LHCN-M2 (cell line): ENCODE measurements at regions not wholly inside any gene's neighbourhood (a gene's known extent, or its start where the extent isn't known, plus 50 kb on each side); places are given as distances from the start of the nearest gene placed in this dataset.
A peak's percentile ranks its signal among the peaks of the same experiment; 100 is the strongest.
"Not testable (repeated sequence)": the region's sequence is repeated elsewhere in the genome, so short reads cannot be mapped to it uniquely, and the experiment has no call there.

Source experiments
- DNase-seq: peaks from one replicate; pipeline ENCODE4 v3.0.0-alpha.2; 2012; ENCODE audit warnings: low read depth

DNA sequence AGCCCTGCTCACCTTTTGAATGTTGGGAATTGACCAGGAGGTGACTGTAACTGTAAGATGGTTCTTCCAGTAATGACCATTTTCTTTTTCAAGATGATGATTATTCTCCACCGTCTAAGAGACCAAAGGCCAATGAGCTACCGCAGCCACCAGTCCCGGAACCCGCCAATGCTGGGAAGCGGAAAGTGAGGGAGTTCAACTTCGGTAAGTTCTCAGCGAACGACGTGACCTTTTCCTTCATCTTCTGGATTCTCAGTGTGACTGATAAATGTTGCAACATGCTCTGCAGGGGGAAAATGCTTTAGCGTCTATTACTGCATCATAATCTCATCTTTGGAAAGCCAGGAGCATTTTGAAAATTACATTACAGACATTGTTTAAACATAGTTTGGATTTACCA, 89.5 kb upstream of the SPDYE9 start:
- not testable (repeated sequence) for DNase-seq

DNA sequence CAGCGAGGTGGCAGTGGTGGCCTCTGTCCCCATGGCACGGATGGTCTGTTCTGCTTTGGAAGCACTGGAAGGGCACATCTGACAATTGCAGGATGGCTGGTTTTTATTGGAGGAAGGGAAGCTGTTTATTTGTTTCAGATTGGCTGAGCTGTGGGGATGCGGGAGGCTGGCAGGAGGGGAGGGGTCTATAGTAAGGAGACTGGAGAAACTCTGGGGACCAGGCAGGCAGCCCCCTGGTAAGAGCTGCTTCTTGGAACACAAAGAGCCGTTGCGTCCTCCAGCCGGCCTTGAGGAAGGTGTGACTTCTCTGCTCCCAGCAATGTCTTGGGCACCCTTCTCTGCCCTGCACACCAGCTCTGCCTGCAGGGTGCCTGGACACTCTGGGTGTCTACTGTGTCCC, 85.1 kb upstream of the SPDYE9 start:
- not testable (repeated sequence) for DNase-seq

DNA sequence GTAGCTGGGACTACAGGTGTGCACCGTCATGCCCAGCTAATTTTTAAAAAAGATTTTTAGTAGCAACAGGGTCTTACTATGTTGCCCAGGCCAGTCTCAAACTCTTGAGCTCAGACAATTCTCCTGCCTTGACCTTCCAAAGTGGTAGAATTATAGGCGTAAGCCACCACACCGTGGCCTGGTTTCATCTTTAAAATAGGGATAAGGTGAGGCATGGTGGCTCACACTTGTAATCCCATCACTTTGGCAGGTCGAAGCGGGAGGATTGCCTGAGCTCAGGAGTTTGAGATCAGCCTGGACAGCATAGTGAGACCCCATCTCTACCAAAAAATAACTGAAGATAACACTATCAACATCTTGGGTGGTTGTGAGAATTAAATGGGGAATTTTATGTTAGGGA, 84.6 kb upstream of the SPDYE9 start:
- DNase-seq = not testable (repeated sequence)

- not testable (repeated sequence) for DNase-seq
These were observed 80.3 kb upstream of the SPDYE9 start for GRCh38 chr7:73166152-73166551.

DNA sequence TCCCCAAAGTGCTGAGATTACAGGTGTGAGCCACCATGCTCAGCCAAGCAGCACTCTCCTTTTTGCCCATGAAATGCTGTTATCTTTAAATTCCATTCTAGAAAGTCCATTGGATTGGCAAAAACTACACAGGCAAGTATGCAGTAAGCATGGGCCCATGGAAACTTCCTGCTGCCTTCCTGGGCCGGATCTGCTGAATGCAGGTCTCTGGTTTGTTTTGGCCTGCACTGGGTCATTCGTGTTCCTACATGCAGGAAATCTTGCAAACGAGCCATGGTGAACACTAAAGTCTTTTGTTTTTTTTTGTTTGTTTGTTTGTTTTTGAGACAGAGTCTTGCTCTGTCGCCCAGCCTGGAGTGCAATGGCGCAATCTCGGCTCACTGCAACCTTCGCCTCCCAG, 76.8 kb upstream of the SPDYE9 start:
- not testable (repeated sequence) for DNase-seq

DNA sequence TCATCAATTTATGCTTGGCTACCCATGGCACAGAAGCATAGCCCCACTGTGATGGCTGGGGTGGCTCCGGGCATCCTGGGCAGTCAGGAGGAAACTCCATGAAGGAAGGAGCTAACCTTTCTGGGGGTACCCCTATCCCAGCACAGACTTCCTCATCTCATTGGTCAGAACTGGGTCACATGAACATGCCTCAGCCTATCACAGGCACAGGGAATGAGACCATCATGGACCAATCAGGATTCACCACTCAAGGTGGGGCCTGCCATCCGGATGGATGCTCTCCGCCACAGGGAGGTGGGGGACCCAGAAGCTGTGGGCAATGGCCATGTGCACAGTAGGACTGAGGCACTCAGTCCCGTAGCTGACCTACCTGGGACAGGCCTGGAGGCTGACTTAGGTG, 75.9 kb upstream of the SPDYE9 start:
- not testable (repeated sequence) for DNase-seq

GRCh38 chr7:73157169-73157661, 71.4 kb upstream of the SPDYE9 start:
- DNase-seq = not testable (repeated sequence)

GRCh38 chr7:73156510-73157168, 70.8 kb upstream of the SPDYE9 start:
- not testable (repeated sequence) for DNase-seq

DNA sequence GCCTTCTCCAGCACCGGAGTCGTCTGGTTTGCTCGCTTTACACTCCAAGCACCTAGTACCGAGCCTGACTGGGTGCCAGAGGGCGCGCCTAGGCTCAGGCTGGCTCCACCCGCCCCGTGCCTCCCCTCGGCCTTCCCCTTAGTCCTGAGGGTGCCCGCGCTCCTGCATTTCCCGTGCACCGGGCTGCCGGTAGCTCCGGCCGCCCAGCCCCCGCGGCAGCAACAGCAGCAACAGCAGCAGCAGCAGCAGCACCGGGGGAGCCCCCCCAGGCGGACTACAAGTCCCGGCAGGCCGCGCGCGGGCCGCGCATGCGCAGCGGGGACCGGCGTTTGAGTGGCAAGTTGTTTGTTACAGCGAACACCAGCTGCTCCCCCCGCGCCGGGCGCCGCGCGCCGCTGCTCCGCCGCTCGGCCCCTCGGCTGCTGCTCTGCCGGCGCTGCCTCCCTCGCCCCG, 68.8 kb upstream of the SPDYE9 start:
- peak; percentile 70 for DNase-seq

DNA sequence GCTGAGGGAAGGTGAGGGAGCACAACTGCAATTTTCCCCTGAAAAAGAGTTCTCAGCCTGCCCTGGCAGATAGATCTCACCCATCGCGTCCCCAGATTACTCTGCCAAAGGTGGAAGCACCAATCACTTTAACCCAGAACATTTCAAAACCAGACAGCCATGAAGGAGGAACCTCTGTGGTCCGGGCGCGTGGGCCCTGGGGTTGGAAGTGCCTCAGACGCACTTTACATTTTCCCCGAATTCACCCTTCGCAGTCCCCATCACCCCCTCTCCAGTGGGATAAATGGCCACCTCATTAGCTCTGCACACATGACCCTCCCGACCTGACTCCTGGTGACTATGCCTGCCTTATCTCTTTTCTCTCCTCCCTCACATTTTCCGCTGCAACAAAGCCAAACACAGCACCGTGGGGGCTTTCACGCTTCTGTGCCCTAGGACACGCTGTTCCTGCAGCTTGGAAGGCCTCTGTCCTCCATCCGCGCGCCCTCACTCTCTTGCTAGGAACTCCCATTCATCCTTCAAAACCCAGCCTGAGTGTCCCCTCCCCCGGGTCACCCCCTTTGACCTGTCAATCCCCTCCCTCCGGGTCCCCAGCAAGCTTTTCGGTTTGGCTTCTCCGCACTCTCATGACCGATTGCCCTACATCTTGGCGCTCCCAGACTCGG, 68.2 kb upstream of the SPDYE9 start:
- DNase-seq = not testable (repeated sequence)

DNA sequence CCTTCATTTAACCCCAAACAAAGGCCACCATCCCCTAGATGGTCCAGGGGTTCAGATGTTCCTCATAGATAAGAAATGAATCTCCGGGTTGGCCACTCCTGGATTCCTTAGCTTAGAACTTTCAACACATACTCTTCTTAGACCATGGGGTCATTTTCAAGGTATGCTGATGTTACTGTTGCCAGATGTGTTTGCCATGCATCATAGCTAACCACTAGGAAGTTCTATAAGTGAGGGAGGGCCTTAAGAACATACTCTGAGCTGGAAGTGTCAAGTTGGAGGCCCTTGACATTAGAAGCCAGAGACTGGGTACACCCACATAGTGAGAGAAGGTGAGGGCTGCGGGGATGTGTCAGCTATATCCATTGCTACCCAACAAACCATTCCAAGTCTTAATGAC, 62.7 kb upstream of the SPDYE9 start:
- not testable (repeated sequence) for DNase-seq

GRCh38 chr7:73147681-73148080, 61.8 kb upstream of the SPDYE9 start:
- not testable (repeated sequence) for DNase-seq

DNA sequence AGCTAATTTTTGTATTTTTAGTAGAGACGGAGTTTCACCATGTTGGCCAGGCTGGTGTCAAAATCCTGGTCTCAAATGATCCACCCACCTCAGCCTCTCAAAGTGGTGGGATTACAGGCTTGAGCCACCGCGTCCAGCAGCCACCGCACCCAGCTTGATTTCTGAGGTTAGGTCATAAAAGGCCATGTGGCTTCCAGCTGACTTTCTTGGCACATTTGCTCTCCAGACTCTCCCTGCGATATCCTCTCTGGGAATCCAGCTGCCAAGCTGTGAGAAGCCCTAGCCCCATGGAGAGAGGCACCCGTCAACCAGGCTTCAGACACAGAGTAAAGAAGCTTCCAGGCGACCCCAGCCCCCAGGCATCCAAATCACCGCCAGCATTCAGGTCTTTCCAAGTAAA, 58.2 kb upstream of the SPDYE9 start:
- not testable (repeated sequence) for DNase-seq

DNA sequence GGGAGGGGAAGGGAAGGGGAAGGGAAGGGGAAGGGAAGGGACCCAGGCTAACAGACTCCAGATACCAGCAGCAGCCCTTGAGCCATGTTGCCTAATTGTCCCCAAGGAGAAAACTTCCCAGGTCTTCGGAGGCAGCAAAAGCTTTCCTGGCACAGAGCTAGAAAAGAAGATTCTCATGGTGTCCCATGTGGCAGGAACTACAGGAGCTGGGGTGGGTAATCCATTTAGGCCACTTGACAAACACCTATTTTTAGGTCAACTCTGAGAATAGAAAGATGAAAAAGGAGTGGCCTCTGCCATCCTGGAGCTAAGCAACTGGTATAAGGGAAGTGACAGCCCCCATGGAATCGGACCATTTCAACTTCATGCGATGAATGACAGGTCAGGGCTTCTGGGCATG, 52.1 kb upstream of the SPDYE9 start:
- DNase-seq = not testable (repeated sequence)
